AG09319 (cell line): ENCODE measurements at regions not wholly inside any gene's neighbourhood (a gene's known extent, or its start where the extent isn't known, plus 50 kb on each side); places are given as distances from the start of the nearest gene placed in this dataset.
"Not testable (repeated sequence)": the region's sequence is repeated elsewhere in the genome, so short reads cannot be mapped to it uniquely, and the experiment has no call there.

ENCODE experiments used
- DNase-seq: peaks from one replicate; pipeline ENCODE4 v3.0.0-alpha.2; 2010; ENCODE audit warnings: low read depth; ENCODE audit errors: extremely low read depth
- CTCF ChIP-seq: IDR thresholded peaks from 2 replicates; pipeline ENCODE4 v1.5.1; 2011; ENCODE audit warnings: low read depth, mild to moderate bottlenecking, inconsistent platforms, low read length, moderate library complexity

GRCh38 chrX:98194036-98194435 is 1310.3 kb downstream of the RPA4 start:
- DNase-seq, result no peak
- TF ChIP-seq CTCF, result no peak

GRCh38 chrX:98203800-98204199 is 1320.1 kb downstream of the RPA4 start:
- no peak for TF ChIP-seq CTCF

GRCh38 chrX:98207947-98208346 is 1324.2 kb downstream of the RPA4 start:
- no peak for DNase-seq
- no peak for TF ChIP-seq CTCF

More at GRCh38 chrX:98203800-98204199, 1320.1 kb downstream of the RPA4 start:
- DNase-seq, result no peak

- no peak for DNase-seq
- no peak for TF ChIP-seq CTCF
Observed at GRCh38 chrX:98231003-98231402, 1347.3 kb downstream of the RPA4 start.

- not testable (repeated sequence) for DNase-seq
Observed at GRCh38 chrX:98240061-98240460, 1356.4 kb downstream of the RPA4 start.

- TF ChIP-seq CTCF, result no peak
- no peak for DNase-seq
Observed at GRCh38 chrX:98263135-98263534, 1379.4 kb downstream of the RPA4 start.

GRCh38 chrX:98289726-98290125 is 1406.0 kb downstream of the RPA4 start:
- no peak for DNase-seq
- TF ChIP-seq CTCF, result no peak

GRCh38 chrX:98294310-98294709 is 1410.6 kb downstream of the RPA4 start:
- no peak for TF ChIP-seq CTCF
- DNase-seq, result no peak
